GM12873 (cell line): ENCODE measurements at regions not wholly inside any gene's neighbourhood (a gene's known extent, or its start where the extent isn't known, plus 50 kb on each side); places are given as distances from the start of the nearest gene placed in this dataset.

Experiments
- CTCF ChIP-seq: IDR thresholded peaks from 2 replicates; pipeline ENCODE4 v1.5.1; 2012; ENCODE audit warnings: low read depth, mild to moderate bottlenecking, moderate library complexity, low read length, control low read depth; ENCODE audit not compliant: insufficient read depth; ENCODE audit errors: missing control alignments

- no peak for TF ChIP-seq CTCF
Observed at GRCh38 chr17:65417406-65418221, 143.8 kb downstream of the AXIN2 start.

GRCh38 chr17:65415991-65416390, 145.5 kb downstream of the AXIN2 start:
- TF ChIP-seq CTCF, result no peak

GRCh38 chr17:65413390-65413789, 148.1 kb downstream of the AXIN2 start:
- no peak for TF ChIP-seq CTCF

GRCh38 chr17:65409381-65409780, 152.1 kb downstream of the AXIN2 start:
- no peak for TF ChIP-seq CTCF

GRCh38 chr17:65408050-65408449, 153.4 kb downstream of the AXIN2 start:
- TF ChIP-seq CTCF, result no peak

- TF ChIP-seq CTCF, result no peak
Observed at GRCh38 chr17:65407017-65407416, 154.4 kb downstream of the AXIN2 start.

- no peak for TF ChIP-seq CTCF
Observed at GRCh38 chr17:65406552-65406951, 154.9 kb downstream of the AXIN2 start.
